Lower leg skin (tissue), 4 donors: ENCODE measurements at regions not wholly inside any gene's neighbourhood (a gene's known extent, or its start where the extent isn't known, plus 50 kb on each side); places are given as distances from the start of the nearest gene placed in this dataset.

Experiments
- DNase-seq, 2 donors: peaks; one replicate each; pipeline ENCODE4 v3.0.0-alpha.2; 2019; ENCODE audit warnings: low spot score in 2 of 2
- H3K4me3 ChIP-seq: fragments of 200-600 bp; sonication (generic); 2 replicates; pipeline ENCODE4 v1.5.1; 2017; ENCODE audit warnings: mild to moderate bottlenecking, low read depth; ENCODE audit not compliant: poor library complexity, severe bottlenecking
- CTCF ChIP-seq, 3 donors: fragments of 450-650 bp; IDR thresholded peaks; one replicate each; pipeline ENCODE4 v1.5.1; 2016; ENCODE audit warnings: antibody characterized with exemption in 3 of 3, mild to moderate bottlenecking in 3 of 3, moderate library complexity in 2 of 3
- POLR2A ChIP-seq, 2 donors: fragments of 450-650 bp; IDR thresholded peaks; one replicate each; pipeline ENCODE4 v1.6.1; 2016 to 2017; ENCODE audit warnings: antibody characterized with exemption in 2 of 2, mild to moderate bottlenecking in 1 of 2, moderate library complexity in 1 of 2
- WGBS, 2 donors: methylation state at CpG; one replicate each; pipeline ENCODE4 v1.1.5; 2018; 5-methylcytosine and 5-hydroxymethylcytosine counted together
- intact Hi-C: fragments of 100-400 bp; cut with DNase I; formaldehyde crosslinking; loops from one replicate; pipeline ENCODE4 v1.15.0; 2023; ENCODE audit warnings: low total_unique reads

GRCh38 chr6:170124150-170124549 is 166.7 kb downstream of the DLL1 start:
- intact Hi-C loops, result no loop called here
- no peak overlapping the region for H3K4me3 ChIP-seq
- DNase-seq, result peak in 1 of 2 donors; percentile 54
- 71 to 91% methylated on average over 2 of the region's 2 CpGs for WGBS, 2 donors
- TF ChIP-seq CTCF (IDR thresholded peaks at IDR 0.05), result no peak
- TF ChIP-seq POLR2A (IDR thresholded peaks at IDR 0.05), result no peak

DNA sequence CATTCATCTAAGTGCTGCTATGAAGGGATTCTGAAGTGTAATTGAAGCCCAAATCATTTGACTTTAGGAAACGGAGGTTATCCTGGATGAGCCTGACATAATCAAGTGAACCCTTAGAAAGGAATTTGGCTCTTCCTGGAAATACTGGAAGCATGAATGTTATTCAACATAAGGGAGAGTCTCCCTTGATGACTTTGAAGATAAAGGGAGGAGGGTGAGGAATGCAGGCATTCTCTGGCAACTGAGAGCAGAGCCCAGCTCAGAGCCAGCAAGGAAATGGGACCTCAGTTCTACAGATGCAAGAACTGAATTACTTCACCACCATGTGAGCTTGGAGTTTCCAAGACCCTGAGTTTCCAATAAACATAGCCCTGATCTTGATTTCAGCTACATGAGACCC is 168.2 kb downstream of the DLL1 start:
- WGBS, 2 donors, result 25 to 38% methylated on average over 1 of the region's 1 CpG
- TF ChIP-seq POLR2A (IDR thresholded peaks at IDR 0.05) (no peak), CTCF (IDR thresholded peaks at IDR 0.05) (no peak)
- intact Hi-C loops, result no loop called here
- peak in 1 of 2 donors; percentile 79 for DNase-seq
- H3K4me3 ChIP-seq, result no peak overlapping the region

GRCh38 chr6:170117111-170117972 is 173.5 kb downstream of the DLL1 start:
- no peak for TF ChIP-seq POLR2A (IDR thresholded peaks at IDR 0.05)
- TF ChIP-seq CTCF (IDR thresholded peaks at IDR 0.05), result no peak
- DNase-seq, result peak in 1 of 2 donors; percentile 69
- WGBS, 2 donors, result 82 to 89% methylated on average over 19 to 21 of the region's 21 CpGs
- no peak overlapping the region for H3K4me3 ChIP-seq
- intact Hi-C loops, result no loop called here

GRCh38 chr6:170116636-170117035 is 174.2 kb downstream of the DLL1 start:
- intact Hi-C loops, result no loop called here
- TF ChIP-seq POLR2A (IDR thresholded peaks at IDR 0.05) (no peak), CTCF (IDR thresholded peaks at IDR 0.05) (no peak)

DNA sequence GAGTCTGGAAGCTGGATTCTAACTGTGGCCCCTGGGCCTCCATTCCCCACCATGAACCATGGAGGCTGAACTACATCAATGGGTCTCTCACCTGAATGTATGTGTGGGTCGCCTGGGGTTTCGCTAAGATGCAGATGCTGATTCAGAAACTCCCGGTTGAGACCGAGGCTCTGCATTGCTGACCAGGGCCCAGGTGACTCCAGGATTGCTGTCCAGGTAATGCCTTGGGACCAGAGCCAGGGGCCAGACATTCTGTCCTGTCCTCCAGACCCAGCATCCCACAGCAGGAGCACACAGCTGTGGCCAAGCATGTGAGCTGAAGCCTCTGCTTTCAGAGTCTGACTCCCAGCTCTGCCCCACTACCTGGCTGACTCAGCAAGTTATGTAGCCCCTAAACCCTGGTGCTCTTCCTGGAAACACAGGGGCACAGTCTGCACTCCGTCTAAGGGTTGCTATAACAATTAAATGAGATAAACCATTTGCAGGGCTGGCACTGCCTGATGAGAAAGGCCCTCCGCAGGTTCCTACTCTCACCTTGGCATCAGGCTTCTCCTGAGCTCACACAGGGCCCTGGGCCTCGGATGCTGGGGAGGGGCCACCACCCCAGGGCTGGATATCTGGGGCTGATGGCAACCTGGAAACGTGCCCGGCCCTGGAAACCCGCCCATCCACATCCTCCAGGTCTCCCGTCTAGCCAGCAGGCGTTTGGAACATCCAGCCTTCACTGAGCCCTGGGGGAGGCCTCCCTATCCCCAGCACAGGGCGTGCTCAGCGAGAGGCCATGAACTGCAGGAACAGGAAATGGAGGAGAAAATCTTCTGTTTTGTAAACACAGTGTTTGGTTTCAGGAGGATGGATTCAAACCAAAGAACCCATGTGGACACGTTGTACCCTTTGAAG is 175.7 kb downstream of the DLL1 start:
- TF ChIP-seq POLR2A (IDR thresholded peaks at IDR 0.05) (no peak), CTCF (IDR thresholded peaks at IDR 0.05) (no peak)
- DNase-seq, result peak in 1 of 2 donors; percentile 83
- intact Hi-C loops, result no loop called here
- 53 to 65% methylated on average over 13 to 15 of the region's 15 CpGs for WGBS, 2 donors
- H3K4me3 ChIP-seq, result no peak overlapping the region

More at GRCh38 chr6:170116636-170117035, 174.2 kb downstream of the DLL1 start:
- 43 to 50% methylated on average over 6 to 7 of the region's 7 CpGs for WGBS, 2 donors
- DNase-seq, result peak in 1 of 2 donors; percentile 42
- H3K4me3 ChIP-seq, result no peak overlapping the region
